ACC112 (cell line): ENCODE measurements at regions not wholly inside any gene's neighbourhood (a gene's known extent, or its start where the extent isn't known, plus 50 kb on each side); places are given as distances from the start of the nearest gene placed in this dataset.
"Not testable (repeated sequence)": the region's sequence is repeated elsewhere in the genome, so short reads cannot be mapped to it uniquely, and the experiment has no call there.

Experiments
- H2AFZ ChIP-seq: fragments of 200-600 bp; sonication (generic); one replicate; pipeline ENCODE4 v1.6.0; 2017; ENCODE audit warnings: antibody characterized with exemption, low read length; ENCODE audit not compliant: unreplicated experiment
- H3K27ac ChIP-seq: fragments of 200-600 bp; sonication (generic); 2 replicates; pipeline ENCODE4 v1.5.1; 2014; ENCODE audit warnings: low read depth, mild to moderate bottlenecking, antibody characterized with exemption, low read length, moderate library complexity
- H3K27me3 ChIP-seq: fragments of 200-600 bp; sonication (generic); 2 replicates; pipeline ENCODE4 v1.6.1; 2014; ENCODE audit warnings: mild to moderate bottlenecking, antibody characterized with exemption, low read length, moderate library complexity, mixed read lengths; ENCODE audit not compliant: insufficient read depth
- H3K36me3 ChIP-seq: fragments of 200-600 bp; sonication (generic); 2 replicates; pipeline ENCODE4 v1.6.1; 2016; ENCODE audit warnings: mild to moderate bottlenecking, antibody characterized with exemption, low read length, moderate library complexity, mixed read lengths; ENCODE audit not compliant: insufficient read depth
- H3K4me1 ChIP-seq: fragments of 200-600 bp; sonication (generic); one replicate; pipeline ENCODE4 v1.6.1; 2016; ENCODE audit warnings: low read length, mixed read lengths; ENCODE audit not compliant: insufficient read depth, unreplicated experiment, control insufficient read depth
- H3K4me3 ChIP-seq: fragments of 200-600 bp; sonication (generic); 2 replicates; pipeline ENCODE4 v1.5.1; 2014; ENCODE audit warnings: mild to moderate bottlenecking, low read depth, low read length
- H3K79me2 ChIP-seq: fragments of 200-600 bp; sonication (generic); one replicate; pipeline ENCODE4 v1.6.0; 2016; ENCODE audit warnings: low read length; ENCODE audit not compliant: control insufficient read depth, unreplicated experiment, insufficient read depth

GRCh38 chr20:26181364-26181763, 484.7 kb upstream of the ZNF337 start:
- H3K4me1 ChIP-seq, H3K79me2 ChIP-seq, H3K27me3 ChIP-seq, H3K36me3 ChIP-seq, H2AFZ ChIP-seq, H3K4me3 ChIP-seq, H3K27ac ChIP-seq: not testable (repeated sequence)

GRCh38 chr20:26171875-26172274, 475.2 kb upstream of the ZNF337 start:
- not testable (repeated sequence) for H3K4me3 ChIP-seq, H3K4me1 ChIP-seq, H3K36me3 ChIP-seq, H3K79me2 ChIP-seq, H3K27ac ChIP-seq, H3K27me3 ChIP-seq, H2AFZ ChIP-seq

- H3K79me2 ChIP-seq, result no peaks in the 10 kb centered on the region
- H3K4me1 ChIP-seq, result peaks cover 22% of the 10 kb centered on the region
- H3K27ac ChIP-seq, result no peak overlapping the region
- no peaks in the 10 kb centered on the region for H3K27me3 ChIP-seq
- no peak overlapping the region for H2AFZ ChIP-seq
- no peak overlapping the region for H3K4me3 ChIP-seq
- H3K36me3 ChIP-seq, result no peaks in the 10 kb centered on the region
These were observed 472.9 kb upstream of the ZNF337 start for GRCh38 chr20:26169506-26169905.

- Histone ChIP-seq H3K27me3 (no peaks in the 10 kb centered on the region), H3K36me3 (no peaks in the 10 kb centered on the region), H2AFZ (peak overlapping the region; percentile 87), H3K4me3 (peak overlapping the region; percentile 25; the same call in 1 of the 2 replicates), H3K4me1 (peaks cover 30% of the 10 kb centered on the region), H3K79me2 (no peaks in the 10 kb centered on the region), H3K27ac (peak overlapping the region; percentile 36)
These were observed 470.8 kb upstream of the ZNF337 start for GRCh38 chr20:26167499-26167898.

GRCh38 chr20:26163890-26164289, 467.2 kb upstream of the ZNF337 start:
- Histone ChIP-seq H2AFZ (peak overlapping the region; percentile 21), H3K79me2 (no peaks in the 10 kb centered on the region), H3K27me3 (no peaks in the 10 kb centered on the region), H3K36me3 (no peaks in the 10 kb centered on the region), H3K4me3 (no peak overlapping the region), H3K4me1 (peaks cover 33% of the 10 kb centered on the region), H3K27ac (peak overlapping the region; percentile 56)

- not testable (repeated sequence) for H2AFZ ChIP-seq, H3K36me3 ChIP-seq, H3K27me3 ChIP-seq, H3K4me3 ChIP-seq, H3K27ac ChIP-seq, H3K79me2 ChIP-seq
- H3K4me1 ChIP-seq, result peaks cover 33% of the 10 kb centered on the region
These were observed 466.5 kb upstream of the ZNF337 start for GRCh38 chr20:26163151-26163550.

- H3K79me2 ChIP-seq, H3K36me3 ChIP-seq, H3K27ac ChIP-seq, H2AFZ ChIP-seq, H3K4me3 ChIP-seq, H3K27me3 ChIP-seq: not testable (repeated sequence)
- H3K4me1 ChIP-seq, result peaks cover 24% of the 10 kb centered on the region
These were observed 465.1 kb upstream of the ZNF337 start for GRCh38 chr20:26161741-26162140.

- H3K79me2 ChIP-seq, H3K4me3 ChIP-seq, H2AFZ ChIP-seq, H3K36me3 ChIP-seq, H3K27ac ChIP-seq, H3K27me3 ChIP-seq: not testable (repeated sequence)
- H3K4me1 ChIP-seq, result peaks cover 24% of the 10 kb centered on the region
These were observed 464.3 kb upstream of the ZNF337 start for GRCh38 chr20:26160916-26161315.

- Histone ChIP-seq H3K79me2 (no peaks in the 10 kb centered on the region), H3K27ac (no peak overlapping the region), H2AFZ (no peak overlapping the region), H3K36me3 (no peaks in the 10 kb centered on the region), H3K27me3 (no peaks in the 10 kb centered on the region), H3K4me3 (no peak overlapping the region), H3K4me1 (no peaks in the 10 kb centered on the region)
These were observed 457.6 kb upstream of the ZNF337 start for GRCh38 chr20:26154224-26154623.

GRCh38 chr20:26135325-26136110, 438.9 kb upstream of the ZNF337 start:
- no peak overlapping the region for H3K27ac ChIP-seq
- H3K4me1 ChIP-seq, result no peaks in the 10 kb centered on the region
- H3K36me3 ChIP-seq, result no peaks in the 10 kb centered on the region
- no peak overlapping the region for H3K4me3 ChIP-seq
- H3K79me2 ChIP-seq, result no peaks in the 10 kb centered on the region
- 0 out of 2 replicates have a peak, but pooled peaks cover 4% of the 10 kb centered on the region for H3K27me3 ChIP-seq
- H2AFZ ChIP-seq, result no peak overlapping the region

- H3K79me2 ChIP-seq, result no peaks in the 10 kb centered on the region
- no peaks in the 10 kb centered on the region for H3K4me1 ChIP-seq
- H3K27ac ChIP-seq, result no peak overlapping the region
- H3K4me3 ChIP-seq, result no peak overlapping the region
- H3K36me3 ChIP-seq, result no peaks in the 10 kb centered on the region
- H3K27me3 ChIP-seq, result 0 out of 2 replicates have a peak, but pooled peaks cover 4% of the 10 kb centered on the region
- no peak overlapping the region for H2AFZ ChIP-seq
These were observed 438.0 kb upstream of the ZNF337 start for GRCh38 chr20:26134606-26135005.
